ENCODE measurements at regions not wholly inside any gene's neighbourhood (a gene's known extent, or its start where the extent isn't known, plus 50 kb on each side); places are given as distances from the start of the nearest gene placed in this dataset.

DNA sequence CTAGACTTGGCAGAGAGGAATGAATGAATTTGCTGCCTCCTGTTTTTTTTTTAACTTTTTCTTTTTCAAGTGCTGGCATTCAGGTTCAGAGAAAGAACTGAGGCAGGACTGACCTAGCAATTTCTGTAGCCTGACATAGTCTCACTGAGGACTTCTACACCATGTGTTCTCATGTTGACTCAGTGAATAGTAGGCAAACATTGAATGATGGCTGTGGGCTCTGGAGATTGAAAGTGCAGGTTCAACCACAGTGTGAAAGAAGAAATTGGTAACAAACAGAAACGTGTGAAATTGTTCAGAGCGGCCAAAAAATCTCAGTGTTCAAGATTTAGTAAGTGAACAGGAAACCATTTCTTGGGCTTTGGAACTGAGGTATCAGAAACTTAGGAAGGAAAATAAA is 322.4 kb upstream of the GHITM start:
- DNase-seq (ENCODE audit: low read depth in 2 of 2) = no peak
- no peak overlapping the region for H3K4me3 ChIP-seq (replicated peaks in 1 of 2; ENCODE audit: low read depth in 2 of 2, low read length in 2 of 2)
- TF ChIP-seq, protein P1, sequence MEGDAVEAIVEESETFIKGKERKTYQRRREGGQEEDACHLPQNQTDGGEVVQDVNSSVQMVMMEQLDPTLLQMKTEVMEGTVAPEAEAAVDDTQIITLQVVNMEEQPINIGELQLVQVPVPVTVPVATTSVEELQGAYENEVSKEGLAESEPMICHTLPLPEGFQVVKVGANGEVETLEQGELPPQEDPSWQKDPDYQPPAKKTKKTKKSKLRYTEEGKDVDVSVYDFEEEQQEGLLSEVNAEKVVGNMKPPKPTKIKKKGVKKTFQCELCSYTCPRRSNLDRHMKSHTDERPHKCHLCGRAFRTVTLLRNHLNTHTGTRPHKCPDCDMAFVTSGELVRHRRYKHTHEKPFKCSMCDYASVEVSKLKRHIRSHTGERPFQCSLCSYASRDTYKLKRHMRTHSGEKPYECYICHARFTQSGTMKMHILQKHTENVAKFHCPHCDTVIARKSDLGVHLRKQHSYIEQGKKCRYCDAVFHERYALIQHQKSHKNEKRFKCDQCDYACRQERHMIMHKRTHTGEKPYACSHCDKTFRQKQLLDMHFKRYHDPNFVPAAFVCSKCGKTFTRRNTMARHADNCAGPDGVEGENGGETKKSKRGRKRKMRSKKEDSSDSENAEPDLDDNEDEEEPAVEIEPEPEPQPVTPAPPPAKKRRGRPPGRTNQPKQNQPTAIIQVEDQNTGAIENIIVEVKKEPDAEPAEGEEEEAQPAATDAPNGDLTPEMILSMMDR (IDR thresholded peaks at IDR 0.05; ENCODE audit: low read depth, low read length) = no peak

DNA sequence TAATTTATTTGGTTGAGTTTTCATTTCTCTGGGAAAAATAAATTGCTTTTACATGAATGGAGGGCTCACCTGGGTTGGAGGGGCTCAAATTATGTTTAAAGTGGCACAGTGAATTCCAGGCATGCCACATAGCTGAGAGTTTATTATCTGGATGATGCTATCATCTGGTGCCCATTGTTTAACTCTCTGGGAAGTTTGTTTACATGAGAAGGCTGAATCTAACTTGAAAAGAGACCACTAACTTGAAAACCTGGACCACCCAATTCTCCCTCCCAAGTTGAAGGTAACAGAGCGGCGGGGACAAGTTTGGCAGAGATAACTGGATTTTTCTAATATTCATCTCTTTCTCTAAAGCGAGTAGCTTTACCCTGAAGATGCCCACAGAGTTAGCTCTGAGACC is 321.5 kb upstream of the GHITM start:
- TF ChIP-seq, protein P1 (IDR thresholded peaks at IDR 0.05; ENCODE audit: low read depth, low read length) = no peak
- DNase-seq (ENCODE audit: low read depth in 2 of 2) = no peak
- no peak overlapping the region for H3K4me3 ChIP-seq (replicated peaks in 1 of 2; ENCODE audit: low read depth in 2 of 2, low read length in 2 of 2)

DNA sequence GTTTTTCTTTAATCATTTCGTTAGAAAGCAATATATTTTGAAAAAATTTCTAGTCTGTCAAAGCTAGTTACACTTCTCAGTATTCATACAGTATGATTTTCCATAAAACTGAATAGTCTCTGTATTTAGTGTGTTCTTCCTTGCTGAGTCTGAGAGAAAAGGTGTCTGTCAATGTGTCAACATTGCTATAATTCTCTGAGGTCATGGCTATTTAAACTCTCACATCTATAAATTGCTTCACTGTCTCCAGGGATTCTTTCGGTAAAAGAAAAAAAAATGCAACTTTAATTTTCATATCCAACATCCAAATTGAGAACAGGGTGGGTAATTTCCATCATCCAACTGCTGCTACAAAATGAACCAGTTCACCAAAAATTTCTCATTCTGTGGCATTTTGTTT is 319.7 kb upstream of the GHITM start:
- no peak overlapping the region for H3K4me3 ChIP-seq (replicated peaks in 1 of 2; ENCODE audit: low read depth in 2 of 2, low read length in 2 of 2)
- DNase-seq (ENCODE audit: low read depth in 2 of 2) = no peak
- TF ChIP-seq, protein P1 (IDR thresholded peaks at IDR 0.05; ENCODE audit: low read depth, low read length) = no peak

DNA sequence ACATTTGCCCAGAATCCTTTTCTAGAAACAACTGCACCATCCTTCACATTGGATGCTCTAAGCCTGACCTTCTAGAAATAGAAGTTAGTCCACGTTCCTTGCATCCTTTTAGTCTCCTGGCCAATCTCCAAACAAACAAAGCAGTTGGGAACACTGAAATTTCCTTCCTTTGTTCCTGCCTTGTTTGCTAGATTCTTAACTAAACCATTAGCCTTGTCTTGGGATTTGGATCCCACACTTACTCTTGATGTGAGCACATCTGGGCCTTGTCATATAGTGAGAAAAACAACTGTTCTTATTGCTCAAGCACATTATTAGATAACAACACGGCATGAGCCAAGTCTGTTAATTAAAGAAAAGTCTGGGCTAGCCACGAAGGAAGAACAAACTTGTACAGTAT is 319.3 kb upstream of the GHITM start:
- H3K4me3 ChIP-seq (replicated peaks in 1 of 2; ENCODE audit: low read depth in 2 of 2, low read length in 2 of 2) = no peak overlapping the region
- TF ChIP-seq, protein P1 (IDR thresholded peaks at IDR 0.05; ENCODE audit: low read depth, low read length) = no peak
- DNase-seq (ENCODE audit: low read depth in 2 of 2) = peak; percentile 1 to 82

DNA sequence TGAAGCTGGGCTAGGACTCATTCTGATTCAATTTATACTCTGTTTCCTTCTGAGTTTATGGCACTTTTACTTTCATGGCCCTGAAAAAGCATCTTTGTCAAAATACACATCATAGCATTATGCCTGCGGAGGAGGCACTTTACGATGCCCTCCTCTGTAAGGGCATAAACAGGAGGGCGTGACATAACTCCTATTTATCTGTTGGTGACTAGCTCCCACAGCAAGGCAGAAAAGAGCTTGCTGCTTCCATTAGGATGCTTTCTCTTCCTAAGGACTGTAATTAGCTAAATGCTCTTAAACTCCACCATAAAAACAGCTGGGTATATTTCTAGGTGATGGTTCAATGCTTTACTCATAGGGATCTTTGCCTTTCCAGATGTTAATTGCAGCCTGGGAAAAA is 315.2 kb upstream of the GHITM start:
- H3K4me3 ChIP-seq (replicated peaks in 1 of 2; ENCODE audit: low read depth in 2 of 2, low read length in 2 of 2) = no peak overlapping the region
- no peak for DNase-seq (ENCODE audit: low read depth in 2 of 2)
- TF ChIP-seq, protein P1 (IDR thresholded peaks at IDR 0.05; ENCODE audit: low read depth, low read length) = no peak

DNA sequence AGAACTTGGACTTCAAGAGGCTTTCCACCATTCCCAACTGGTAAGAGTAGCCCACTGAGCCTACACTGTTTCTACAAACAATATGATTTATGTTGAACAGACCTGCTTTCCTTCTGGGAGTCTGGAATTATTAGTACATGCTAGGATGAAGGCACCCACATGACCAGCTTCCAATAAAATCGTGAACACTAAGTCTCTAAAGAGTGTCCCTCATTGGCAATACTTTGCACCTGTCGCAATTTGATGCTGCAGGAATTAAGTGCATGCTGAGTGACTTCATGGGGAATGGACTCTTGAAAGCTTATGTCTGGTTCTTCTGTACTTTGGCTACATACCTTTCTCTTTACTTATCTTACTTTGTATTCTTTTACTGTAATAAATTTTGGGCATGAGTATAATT is 305.2 kb upstream of the GHITM start:
- H3K4me3 ChIP-seq (replicated peaks in 1 of 2; ENCODE audit: low read depth in 2 of 2, low read length in 2 of 2) = no peak overlapping the region
- no peak for DNase-seq (ENCODE audit: low read depth in 2 of 2)
- TF ChIP-seq, protein P1 (IDR thresholded peaks at IDR 0.05; ENCODE audit: low read depth, low read length) = no peak

DNA sequence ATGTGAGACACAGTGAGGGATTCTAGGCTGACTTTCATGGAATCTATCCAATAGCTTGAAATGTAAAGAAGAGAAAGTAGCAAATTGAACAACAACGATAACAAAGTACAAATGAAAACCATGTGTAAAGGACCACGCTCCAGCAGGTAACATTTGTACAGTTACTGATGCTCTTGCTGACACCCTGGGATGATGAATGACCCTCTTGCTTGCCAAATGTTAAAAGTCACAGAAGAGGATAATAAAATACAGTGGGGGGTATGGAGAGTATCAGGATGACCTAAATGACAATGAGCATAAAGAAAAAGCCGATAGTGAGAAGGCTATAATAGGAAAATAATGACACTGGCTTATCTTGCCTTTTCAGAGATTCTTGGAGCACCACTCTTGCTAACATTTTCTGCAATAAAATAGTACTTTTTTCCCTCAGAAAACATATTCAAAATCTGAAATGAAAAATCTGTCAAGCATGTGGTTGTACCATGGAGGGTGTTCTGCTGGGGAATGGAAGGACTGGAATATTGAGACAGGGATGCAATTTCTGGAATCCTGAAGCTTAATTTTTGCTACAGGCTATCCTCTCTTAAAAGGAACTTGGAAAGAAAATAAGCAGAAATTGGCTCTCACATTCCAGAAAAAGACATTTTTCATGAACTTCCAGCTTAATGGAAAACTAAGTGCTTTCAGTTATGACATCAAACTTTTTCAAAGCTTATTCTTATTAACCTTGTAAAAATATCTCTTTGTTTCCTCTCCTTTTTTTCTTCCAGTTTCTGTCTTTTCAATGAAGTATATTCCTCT is 303.2 kb upstream of the GHITM start:
- TF ChIP-seq, protein P1 (IDR thresholded peaks at IDR 0.05; ENCODE audit: low read depth, low read length) = no peak
- DNase-seq (ENCODE audit: low read depth in 2 of 2) = no peak
- no peak overlapping the region for H3K4me3 ChIP-seq (replicated peaks in 1 of 2; ENCODE audit: low read depth in 2 of 2, low read length in 2 of 2)

Measured in cardiac fibroblast (primary cell).